Neutrophil (primary cell): ENCODE measurements at regions not wholly inside any gene's neighbourhood (a gene's known extent, or its start where the extent isn't known, plus 50 kb on each side); places are given as distances from the start of the nearest gene placed in this dataset.

Experiments used
- H3K27ac ChIP-seq: fragments of 200-600 bp; sonication (generic); 2 replicates; pipeline ENCODE4 v1.5.1; 2016; ENCODE audit warnings: mild to moderate bottlenecking, moderate library complexity
- H3K27me3 ChIP-seq: fragments of 200-600 bp; sonication (generic); 2 replicates; pipeline ENCODE4 v1.6.0; 2016; ENCODE audit warnings: mild to moderate bottlenecking
- H3K36me3 ChIP-seq: fragments of 200-600 bp; sonication (generic); 2 replicates; pipeline ENCODE4 v1.5.1; 2017
- H3K4me1 ChIP-seq, 2 experiments: fragments of 200-600 bp in 1 of 2; sonication (generic) in 1 of 2; 1 replicate in 1 of 2; 2 replicates in 1 of 2; pipeline versions ENCODE4 v1.5.1 to v1.6.1; 2013 to 2016; ENCODE audit warnings: low read depth in 1 of 2, low read length in 1 of 2, mild to moderate bottlenecking in 1 of 2, moderate library complexity in 1 of 2; ENCODE audit not compliant: control insufficient read depth in 1 of 2, insufficient read depth in 1 of 2
- H3K4me3 ChIP-seq, 2 experiments: fragments of 200-600 bp in 1 of 2; sonication (generic) in 1 of 2; 1 replicate in 1 of 2; 2 replicates in 1 of 2; pipeline ENCODE4 v1.5.1; 2013 to 2016; ENCODE audit warnings: low read depth in 1 of 2, low read length in 1 of 2, mild to moderate bottlenecking in 1 of 2, moderate library complexity in 1 of 2
- H3K9me3 ChIP-seq: fragments of 200-600 bp; sonication (generic); 2 replicates; pipeline ENCODE4 v1.5.1; 2016
- TF ChIP-seq, protein P1 (sequence below): fragments of 200-600 bp; sonication (generic); IDR thresholded peaks from 2 replicates; pipeline ENCODE4 v1.5.1; 2016; ENCODE audit warnings: antibody characterized with exemption

GRCh38 chr10:125329056-125329455 lies 168.7 kb upstream of the CTBP2 start:
- Histone ChIP-seq H3K27me3 (no peaks in the 10 kb centered on the region), H3K4me3 (no peak overlapping the region), H3K27ac (no peak overlapping the region), H3K4me1 (no peaks in the 10 kb centered on the region), H3K9me3 (no peaks in the 10 kb centered on the region), H3K36me3 (no peaks in the 10 kb centered on the region)
- TF ChIP-seq, protein P1, sequence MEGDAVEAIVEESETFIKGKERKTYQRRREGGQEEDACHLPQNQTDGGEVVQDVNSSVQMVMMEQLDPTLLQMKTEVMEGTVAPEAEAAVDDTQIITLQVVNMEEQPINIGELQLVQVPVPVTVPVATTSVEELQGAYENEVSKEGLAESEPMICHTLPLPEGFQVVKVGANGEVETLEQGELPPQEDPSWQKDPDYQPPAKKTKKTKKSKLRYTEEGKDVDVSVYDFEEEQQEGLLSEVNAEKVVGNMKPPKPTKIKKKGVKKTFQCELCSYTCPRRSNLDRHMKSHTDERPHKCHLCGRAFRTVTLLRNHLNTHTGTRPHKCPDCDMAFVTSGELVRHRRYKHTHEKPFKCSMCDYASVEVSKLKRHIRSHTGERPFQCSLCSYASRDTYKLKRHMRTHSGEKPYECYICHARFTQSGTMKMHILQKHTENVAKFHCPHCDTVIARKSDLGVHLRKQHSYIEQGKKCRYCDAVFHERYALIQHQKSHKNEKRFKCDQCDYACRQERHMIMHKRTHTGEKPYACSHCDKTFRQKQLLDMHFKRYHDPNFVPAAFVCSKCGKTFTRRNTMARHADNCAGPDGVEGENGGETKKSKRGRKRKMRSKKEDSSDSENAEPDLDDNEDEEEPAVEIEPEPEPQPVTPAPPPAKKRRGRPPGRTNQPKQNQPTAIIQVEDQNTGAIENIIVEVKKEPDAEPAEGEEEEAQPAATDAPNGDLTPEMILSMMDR: no peak

GRCh38 chr10:125325326-125325725 lies 165.0 kb upstream of the CTBP2 start:
- H3K36me3 ChIP-seq: no peaks in the 10 kb centered on the region
- no peak overlapping the region for H3K27ac ChIP-seq
- no peaks in the 10 kb centered on the region for H3K4me1 ChIP-seq
- TF ChIP-seq, protein P1: no peak
- no peaks in the 10 kb centered on the region for H3K9me3 ChIP-seq
- no peaks in the 10 kb centered on the region for H3K27me3 ChIP-seq
- no peak overlapping the region for H3K4me3 ChIP-seq

GRCh38 chr10:125316436-125316835 lies 156.1 kb upstream of the CTBP2 start:
- Histone ChIP-seq H3K27me3 (no peaks in the 10 kb centered on the region), H3K4me3 (no peak overlapping the region), H3K36me3 (no peaks in the 10 kb centered on the region), H3K27ac (no peak overlapping the region), H3K4me1 (no peaks in the 10 kb centered on the region), H3K9me3 (no peaks in the 10 kb centered on the region)
- TF ChIP-seq, protein P1: no peak

- H3K27ac ChIP-seq: no peak overlapping the region
These were observed 140.6 kb upstream of the CTBP2 start for GRCh38 chr10:125300937-125301336.

DNA sequence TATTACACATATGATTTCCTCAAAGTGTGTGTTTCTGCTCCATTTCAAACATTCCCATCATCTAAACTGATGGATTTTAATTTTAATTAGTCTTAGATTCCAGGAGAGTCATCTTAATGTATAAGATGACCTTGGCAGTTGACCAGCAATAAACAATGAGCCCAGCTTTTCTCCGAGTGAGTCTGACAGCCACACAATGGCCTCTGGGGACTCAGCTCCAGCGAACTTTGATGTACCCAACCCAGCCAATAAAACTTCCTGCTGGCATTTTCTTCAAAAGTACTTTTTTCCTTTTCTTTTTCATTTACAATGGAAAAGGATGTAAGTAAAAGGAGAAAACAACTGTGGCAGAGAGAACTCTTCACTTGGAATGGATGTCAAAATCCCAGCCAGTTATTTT lies 139.1 kb upstream of the CTBP2 start:
- no peaks in the 10 kb centered on the region for H3K4me1 ChIP-seq
- no peaks in the 10 kb centered on the region for H3K27me3 ChIP-seq
- TF ChIP-seq, protein P1: no peak

More at GRCh38 chr10:125300937-125301336, 140.6 kb upstream of the CTBP2 start:
- H3K4me3 ChIP-seq: no peak overlapping the region
- no peaks in the 10 kb centered on the region for H3K36me3 ChIP-seq
- TF ChIP-seq, protein P1: no peak
- H3K27me3 ChIP-seq: no peaks in the 10 kb centered on the region
- H3K9me3 ChIP-seq: no peaks in the 10 kb centered on the region
- no peaks in the 10 kb centered on the region for H3K4me1 ChIP-seq

DNA sequence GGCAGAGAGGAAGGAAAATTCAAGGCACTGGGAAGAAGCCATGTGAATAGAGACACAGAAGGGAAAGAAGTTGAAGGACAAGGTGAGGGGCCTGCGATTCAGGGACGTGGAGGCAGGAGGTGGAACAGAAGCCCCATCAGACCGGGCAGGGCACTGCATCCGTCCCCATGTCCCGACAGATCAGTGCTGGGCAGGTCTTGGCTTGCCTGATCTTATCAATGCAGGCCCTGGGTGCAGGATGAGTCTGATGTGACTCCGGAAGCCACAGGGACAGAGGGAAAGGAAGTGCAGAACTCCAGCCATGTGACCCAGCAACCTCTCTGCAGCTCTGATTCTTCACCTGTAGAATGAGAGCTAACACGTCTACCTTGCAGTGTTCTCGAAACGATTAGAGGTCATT lies 136.2 kb upstream of the CTBP2 start:
- TF ChIP-seq, protein P1: no peak
- Histone ChIP-seq H3K4me1 (no peaks in the 10 kb centered on the region), H3K9me3 (no peaks in the 10 kb centered on the region), H3K36me3 (no peaks in the 10 kb centered on the region), H3K27ac (no peak overlapping the region), H3K27me3 (no peaks in the 10 kb centered on the region), H3K4me3 (no peak overlapping the region)

More for the DNA sequence above, 139.1 kb upstream of the CTBP2 start:
- no peaks in the 10 kb centered on the region for H3K9me3 ChIP-seq
- H3K36me3 ChIP-seq: no peaks in the 10 kb centered on the region
- no peak overlapping the region for H3K4me3 ChIP-seq
- H3K27ac ChIP-seq: no peak overlapping the region
